Nephron progenitor cell (in vitro differentiated cells): ENCODE measurements at regions not wholly inside any gene's neighbourhood (a gene's known extent, or its start where the extent isn't known, plus 50 kb on each side); places are given as distances from the start of the nearest gene placed in this dataset.

Source experiments
- DNase-seq: peaks from one replicate; pipeline ENCODE4 v3.0.0; 2021
- H3K27ac Mint-ChIP-seq: 2 replicates; pipeline ENCODE4 v1.8.0; 2021; ENCODE audit warnings: mild to moderate bottlenecking, moderate library complexity, mixed read lengths
- H3K27me3 Mint-ChIP-seq: 2 replicates; pipeline ENCODE4 v1.8.0; 2021; ENCODE audit warnings: mild to moderate bottlenecking, low read depth, mixed read lengths; ENCODE audit not compliant: poor library complexity
- H3K36me3 Mint-ChIP-seq: 2 replicates; pipeline ENCODE4 v1.8.0; 2021; ENCODE audit warnings: low read depth, mixed read lengths
- H3K4me1 Mint-ChIP-seq: 2 replicates; pipeline ENCODE4 v1.8.0; 2021; ENCODE audit warnings: mixed read lengths
- H3K4me3 Mint-ChIP-seq: 2 replicates; pipeline ENCODE4 v1.8.0; 2021; ENCODE audit warnings: mild to moderate bottlenecking, moderate library complexity, mixed read lengths
- H3K9me3 Mint-ChIP-seq: 2 replicates; pipeline ENCODE4 v1.8.0; 2021; ENCODE audit warnings: mild to moderate bottlenecking, moderate library complexity, mixed read lengths
- TF ChIP-seq, protein P1 (sequence below): fragments of 200-600 bp; sonication (generic); IDR thresholded peaks from 2 replicates; pipeline ENCODE4 v1.5.0; 2021; ENCODE audit warnings: antibody characterized with exemption

GRCh38 chr3:43217633-43218032 is 68.7 kb upstream of the SNRK start:
- Mint-ChIP-seq H3K9me3 (peaks cover 18% of the 10 kb centered on the region), H3K27ac (no peak overlapping the region), H3K36me3 (no peaks in the 10 kb centered on the region), H3K4me1 (peaks cover 19% of the 10 kb centered on the region), H3K27me3 (peaks cover 8% of the 10 kb centered on the region), H3K4me3 (no peak overlapping the region)
- TF ChIP-seq, protein P1, sequence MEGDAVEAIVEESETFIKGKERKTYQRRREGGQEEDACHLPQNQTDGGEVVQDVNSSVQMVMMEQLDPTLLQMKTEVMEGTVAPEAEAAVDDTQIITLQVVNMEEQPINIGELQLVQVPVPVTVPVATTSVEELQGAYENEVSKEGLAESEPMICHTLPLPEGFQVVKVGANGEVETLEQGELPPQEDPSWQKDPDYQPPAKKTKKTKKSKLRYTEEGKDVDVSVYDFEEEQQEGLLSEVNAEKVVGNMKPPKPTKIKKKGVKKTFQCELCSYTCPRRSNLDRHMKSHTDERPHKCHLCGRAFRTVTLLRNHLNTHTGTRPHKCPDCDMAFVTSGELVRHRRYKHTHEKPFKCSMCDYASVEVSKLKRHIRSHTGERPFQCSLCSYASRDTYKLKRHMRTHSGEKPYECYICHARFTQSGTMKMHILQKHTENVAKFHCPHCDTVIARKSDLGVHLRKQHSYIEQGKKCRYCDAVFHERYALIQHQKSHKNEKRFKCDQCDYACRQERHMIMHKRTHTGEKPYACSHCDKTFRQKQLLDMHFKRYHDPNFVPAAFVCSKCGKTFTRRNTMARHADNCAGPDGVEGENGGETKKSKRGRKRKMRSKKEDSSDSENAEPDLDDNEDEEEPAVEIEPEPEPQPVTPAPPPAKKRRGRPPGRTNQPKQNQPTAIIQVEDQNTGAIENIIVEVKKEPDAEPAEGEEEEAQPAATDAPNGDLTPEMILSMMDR: no peak
- no peak for DNase-seq

GRCh38 chr3:43217206-43217605 is 69.1 kb upstream of the SNRK start:
- DNase-seq: no peak
- Mint-ChIP-seq H3K36me3 (no peaks in the 10 kb centered on the region), H3K9me3 (peaks cover 14% of the 10 kb centered on the region), H3K4me3 (no peak overlapping the region), H3K27ac (no peak overlapping the region), H3K4me1 (peaks cover 18% of the 10 kb centered on the region), H3K27me3 (peaks cover 8% of the 10 kb centered on the region)
- TF ChIP-seq, protein P1: no peak

- Mint-ChIP-seq H3K9me3 (peaks cover 2% of the 10 kb centered on the region), H3K27ac (no peak overlapping the region), H3K36me3 (no peaks in the 10 kb centered on the region), H3K4me3 (no peak overlapping the region), H3K27me3 (peaks cover 5% of the 10 kb centered on the region), H3K4me1 (peaks cover 4% of the 10 kb centered on the region)
- no peak for DNase-seq
- TF ChIP-seq, protein P1: no peak
Measured at GRCh38 chr3:43215663-43216275, 70.6 kb upstream of the SNRK start.

DNA sequence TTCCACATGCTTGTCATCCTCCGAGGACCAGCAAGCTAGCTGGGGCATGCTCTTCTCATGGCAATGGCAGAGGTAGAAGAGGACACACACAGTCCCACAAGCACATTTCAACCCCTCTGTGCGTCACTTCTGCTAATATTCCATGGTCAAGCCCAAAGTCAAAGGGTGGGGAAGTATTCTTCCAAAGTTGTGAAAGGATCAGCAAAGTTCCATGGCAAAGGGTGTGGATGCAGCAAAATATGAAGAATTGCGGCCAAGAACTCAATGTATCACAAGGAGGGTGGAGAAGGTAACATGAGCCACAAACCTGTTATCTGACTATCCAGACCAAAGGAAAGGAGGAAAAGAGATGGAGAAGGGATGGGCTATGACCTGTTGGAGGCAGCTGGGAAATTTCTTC is 71.2 kb upstream of the SNRK start:
- peaks cover 5% of the 10 kb centered on the region for H3K27me3 Mint-ChIP-seq
- no peaks in the 10 kb centered on the region for H3K9me3 Mint-ChIP-seq
- no peak overlapping the region for H3K4me3 Mint-ChIP-seq
- no peaks in the 10 kb centered on the region for H3K4me1 Mint-ChIP-seq
- no peak for DNase-seq
- H3K27ac Mint-ChIP-seq: no peak overlapping the region
- TF ChIP-seq, protein P1: no peak
- H3K36me3 Mint-ChIP-seq: no peaks in the 10 kb centered on the region

- H3K36me3 Mint-ChIP-seq: no peaks in the 10 kb centered on the region
- no peak overlapping the region for H3K27ac Mint-ChIP-seq
- TF ChIP-seq, protein P1: no peak
- H3K9me3 Mint-ChIP-seq: no peaks in the 10 kb centered on the region
- no peak overlapping the region for H3K4me3 Mint-ChIP-seq
- peaks cover 5% of the 10 kb centered on the region for H3K27me3 Mint-ChIP-seq
- H3K4me1 Mint-ChIP-seq: no peaks in the 10 kb centered on the region
- no peak for DNase-seq
Measured at GRCh38 chr3:43214616-43215015, 71.7 kb upstream of the SNRK start.

- DNase-seq: no peak
- TF ChIP-seq, protein P1: no peak
- no peaks in the 10 kb centered on the region for H3K9me3 Mint-ChIP-seq
- peaks cover 1% of the 10 kb centered on the region for H3K4me1 Mint-ChIP-seq
- H3K27me3 Mint-ChIP-seq: peaks cover 4% of the 10 kb centered on the region
- no peaks in the 10 kb centered on the region for H3K36me3 Mint-ChIP-seq
- no peak overlapping the region for H3K27ac Mint-ChIP-seq
- H3K4me3 Mint-ChIP-seq: no peak overlapping the region
Measured at GRCh38 chr3:43213631-43214030, 72.7 kb upstream of the SNRK start.
